HCEC 1CT (cell line): ENCODE measurements at regions not wholly inside any gene's neighbourhood (a gene's known extent, or its start where the extent isn't known, plus 50 kb on each side); places are given as distances from the start of the nearest gene placed in this dataset.
A peak's percentile ranks its signal among the peaks of the same experiment; 100 is the strongest.

Experiments
- DNase-seq: peaks from one replicate; pipeline ENCODE4 v3.0.0-alpha.2; 2017

GRCh38 chr3:124281453-124282316 is 289.8 kb upstream of the ROPN1 start:
- DNase-seq, result peak; percentile 58

GRCh38 chr3:124282751-124283651 is 291.1 kb upstream of the ROPN1 start:
- no peak for DNase-seq

- DNase-seq, result no peak
These were observed 291.7 kb upstream of the ROPN1 start for GRCh38 chr3:124283652-124284023.

GRCh38 chr3:124288996-124289395 is 297.1 kb upstream of the ROPN1 start:
- no peak for DNase-seq

- DNase-seq, result no peak
These were observed 299.1 kb upstream of the ROPN1 start for GRCh38 chr3:124291008-124291407.

- DNase-seq, result no peak
These were observed 300.4 kb upstream of the ROPN1 start for GRCh38 chr3:124292329-124292728.

- no peak for DNase-seq
These were observed 301.7 kb upstream of the ROPN1 start for GRCh38 chr3:124293584-124293983.

- DNase-seq, result no peak
These were observed 303.4 kb upstream of the ROPN1 start for GRCh38 chr3:124295362-124295761.

GRCh38 chr3:124296406-124296805 is 304.5 kb upstream of the ROPN1 start:
- DNase-seq, result no peak

GRCh38 chr3:124297062-124297980 is 305.4 kb upstream of the ROPN1 start:
- no peak for DNase-seq

GRCh38 chr3:124298301-124298700 is 306.4 kb upstream of the ROPN1 start:
- DNase-seq, result no peak

- no peak for DNase-seq
These were observed 307.0 kb upstream of the ROPN1 start for GRCh38 chr3:124298951-124299350.

- DNase-seq, result no peak
These were observed 307.9 kb upstream of the ROPN1 start for GRCh38 chr3:124299831-124300230.

GRCh38 chr3:124300416-124300815 is 308.5 kb upstream of the ROPN1 start:
- DNase-seq, result no peak

GRCh38 chr3:124303305-124303910 is 311.5 kb upstream of the ROPN1 start:
- no peak for DNase-seq

- DNase-seq, result no peak
These were observed 314.7 kb upstream of the ROPN1 start for GRCh38 chr3:124306665-124307064.

- DNase-seq, result no peak
These were observed 321.7 kb upstream of the ROPN1 start for GRCh38 chr3:124313621-124314020.

- DNase-seq, result peak; percentile 11
These were observed 323.5 kb upstream of the ROPN1 start for GRCh38 chr3:124315215-124316033.

GRCh38 chr3:124316034-124316287 is 324.0 kb upstream of the ROPN1 start:
- no peak for DNase-seq

- no peak for DNase-seq
These were observed 326.1 kb upstream of the ROPN1 start for GRCh38 chr3:124318014-124318413.

GRCh38 chr3:124318656-124319055 is 326.7 kb upstream of the ROPN1 start:
- DNase-seq, result no peak

- no peak for DNase-seq
These were observed 329.1 kb upstream of the ROPN1 start for GRCh38 chr3:124320976-124321375.
